ENCODE measurements at regions not wholly inside any gene's neighbourhood (a gene's known extent, or its start where the extent isn't known, plus 50 kb on each side); places are given as distances from the start of the nearest gene placed in this dataset.
"Not testable (repeated sequence)": the region's sequence is repeated elsewhere in the genome, so short reads cannot be mapped to it uniquely, and the experiment has no call there.

GRCh38 chr3:163543662-163544061 lies 1534.6 kb downstream of the SI start:
- DNase-seq (ENCODE audit: low spot score), result no peak

- no peak for DNase-seq (ENCODE audit: low spot score)
These were observed 1536.7 kb downstream of the SI start for GRCh38 chr3:163541629-163542028.

GRCh38 chr3:163538387-163538786 lies 1539.9 kb downstream of the SI start:
- DNase-seq (ENCODE audit: low spot score), result no peak

GRCh38 chr3:163533381-163533780 lies 1544.9 kb downstream of the SI start:
- no peak for DNase-seq (ENCODE audit: low spot score)

- no peak for DNase-seq (ENCODE audit: low spot score)
These were observed 1554.9 kb downstream of the SI start for GRCh38 chr3:163523375-163523774.

- no peak for DNase-seq (ENCODE audit: low spot score)
These were observed 1557.0 kb downstream of the SI start for GRCh38 chr3:163521261-163521660.

- DNase-seq (ENCODE audit: low spot score), result no peak
These were observed 1560.2 kb downstream of the SI start for GRCh38 chr3:163518065-163518464.

- DNase-seq (ENCODE audit: low spot score), result no peak
These were observed 1565.1 kb downstream of the SI start for GRCh38 chr3:163513149-163513657.

GRCh38 chr3:163508206-163508605 lies 1570.1 kb downstream of the SI start:
- no peak for DNase-seq (ENCODE audit: low spot score)

GRCh38 chr3:163504974-163505373 lies 1573.3 kb downstream of the SI start:
- no peak for DNase-seq (ENCODE audit: low spot score)

GRCh38 chr3:163499736-163500219 lies 1578.5 kb downstream of the SI start:
- not testable (repeated sequence) for DNase-seq (ENCODE audit: low spot score)

GRCh38 chr3:163498842-163499735 lies 1579.2 kb downstream of the SI start:
- DNase-seq (ENCODE audit: low spot score), result not testable (repeated sequence)

GRCh38 chr3:163491714-163492113 lies 1586.6 kb downstream of the SI start:
- no peak for DNase-seq (ENCODE audit: low spot score)

GRCh38 chr3:163490119-163490518 lies 1588.2 kb downstream of the SI start:
- DNase-seq (ENCODE audit: low spot score), result peak; percentile 24

GRCh38 chr3:163482695-163483094 lies 1595.6 kb downstream of the SI start:
- no peak for DNase-seq (ENCODE audit: low spot score)

GRCh38 chr3:163481738-163482137 lies 1596.6 kb downstream of the SI start:
- DNase-seq (ENCODE audit: low spot score), result no peak

GRCh38 chr3:163476179-163476578 lies 1602.1 kb downstream of the SI start:
- DNase-seq (ENCODE audit: low spot score), result no peak

- no peak for DNase-seq (ENCODE audit: low spot score)
These were observed 1603.5 kb downstream of the SI start for GRCh38 chr3:163474766-163475165.

- no peak for DNase-seq (ENCODE audit: low spot score)
These were observed 1609.6 kb downstream of the SI start for GRCh38 chr3:163468531-163469335.

GRCh38 chr3:163462446-163462845 lies 1615.8 kb downstream of the SI start:
- DNase-seq (ENCODE audit: low spot score), result no peak

- DNase-seq (ENCODE audit: low spot score), result no peak
These were observed 1627.6 kb downstream of the SI start for GRCh38 chr3:163450698-163451097.

- DNase-seq (ENCODE audit: low spot score), result no peak
These were observed 1639.5 kb downstream of the SI start for GRCh38 chr3:163438760-163439159.

- DNase-seq (ENCODE audit: low spot score), result no peak
These were observed 1655.6 kb downstream of the SI start for GRCh38 chr3:163422671-163423070.

Measured in AG20443 (cell line).